GM10266 (cell line): ENCODE measurements at regions not wholly inside any gene's neighbourhood (a gene's known extent, or its start where the extent isn't known, plus 50 kb on each side); places are given as distances from the start of the nearest gene placed in this dataset.

Experiments used
- DNase-seq: peaks from one replicate; pipeline ENCODE4 v3.0.0; 2012; ENCODE audit errors: extremely low spot score
- TF ChIP-seq, protein P1 (sequence below): IDR thresholded peaks from 2 replicates; pipeline ENCODE4 v1.5.1; 2012; ENCODE audit warnings: mild to moderate bottlenecking, low read depth; ENCODE audit not compliant: control insufficient read depth, insufficient read depth; ENCODE audit errors: missing control alignments

DNA sequence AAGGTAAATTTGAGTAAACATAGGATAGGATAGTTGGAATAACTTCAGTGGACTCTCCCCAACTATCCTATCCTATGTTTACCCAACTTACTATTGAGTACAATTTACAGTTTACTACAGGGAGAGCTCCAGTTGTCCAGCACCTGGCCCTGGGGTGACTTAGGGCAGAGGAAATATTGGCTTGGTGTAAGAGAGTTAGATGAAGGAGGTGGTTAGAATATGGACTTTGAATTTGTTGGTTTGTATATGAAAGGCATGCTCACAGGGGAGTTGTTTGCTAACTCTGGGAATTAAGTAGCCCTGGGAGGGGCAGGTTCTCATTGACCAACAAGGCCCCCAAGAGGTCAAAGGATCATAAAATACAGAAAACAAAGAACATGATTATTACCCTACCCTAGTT, 497.7 kb downstream of the ARL4A start:
- DNase-seq: no peak
- TF ChIP-seq, protein P1, sequence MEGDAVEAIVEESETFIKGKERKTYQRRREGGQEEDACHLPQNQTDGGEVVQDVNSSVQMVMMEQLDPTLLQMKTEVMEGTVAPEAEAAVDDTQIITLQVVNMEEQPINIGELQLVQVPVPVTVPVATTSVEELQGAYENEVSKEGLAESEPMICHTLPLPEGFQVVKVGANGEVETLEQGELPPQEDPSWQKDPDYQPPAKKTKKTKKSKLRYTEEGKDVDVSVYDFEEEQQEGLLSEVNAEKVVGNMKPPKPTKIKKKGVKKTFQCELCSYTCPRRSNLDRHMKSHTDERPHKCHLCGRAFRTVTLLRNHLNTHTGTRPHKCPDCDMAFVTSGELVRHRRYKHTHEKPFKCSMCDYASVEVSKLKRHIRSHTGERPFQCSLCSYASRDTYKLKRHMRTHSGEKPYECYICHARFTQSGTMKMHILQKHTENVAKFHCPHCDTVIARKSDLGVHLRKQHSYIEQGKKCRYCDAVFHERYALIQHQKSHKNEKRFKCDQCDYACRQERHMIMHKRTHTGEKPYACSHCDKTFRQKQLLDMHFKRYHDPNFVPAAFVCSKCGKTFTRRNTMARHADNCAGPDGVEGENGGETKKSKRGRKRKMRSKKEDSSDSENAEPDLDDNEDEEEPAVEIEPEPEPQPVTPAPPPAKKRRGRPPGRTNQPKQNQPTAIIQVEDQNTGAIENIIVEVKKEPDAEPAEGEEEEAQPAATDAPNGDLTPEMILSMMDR: no peak

DNA sequence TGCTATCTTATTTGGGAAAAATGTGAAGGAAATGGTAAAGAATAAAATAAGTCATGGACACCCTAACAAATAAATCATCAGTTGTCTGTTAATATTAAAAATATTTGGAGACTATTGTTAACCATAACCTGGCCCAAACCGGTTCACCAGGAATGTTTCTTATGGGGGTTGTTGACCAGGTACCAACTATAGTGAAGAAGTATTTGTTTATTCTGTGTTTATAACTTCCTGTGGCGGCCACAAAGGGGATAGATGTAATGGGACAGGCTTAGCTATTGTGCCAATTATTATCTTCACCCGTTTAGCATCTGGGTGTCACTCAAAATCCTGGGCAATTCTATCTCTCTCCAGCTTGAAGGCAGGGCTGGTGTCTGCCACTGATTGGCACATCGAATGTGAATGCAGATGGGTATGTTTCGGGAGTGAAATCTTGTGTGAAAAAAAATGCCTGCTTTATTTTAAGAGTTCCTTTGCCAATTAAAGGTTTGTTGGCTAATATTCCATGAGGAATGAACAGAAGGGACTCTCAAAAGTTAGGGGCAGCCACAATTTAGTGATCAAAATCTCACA, 500.9 kb downstream of the ARL4A start:
- DNase-seq: no peak
- TF ChIP-seq, protein P1: no peak

DNA sequence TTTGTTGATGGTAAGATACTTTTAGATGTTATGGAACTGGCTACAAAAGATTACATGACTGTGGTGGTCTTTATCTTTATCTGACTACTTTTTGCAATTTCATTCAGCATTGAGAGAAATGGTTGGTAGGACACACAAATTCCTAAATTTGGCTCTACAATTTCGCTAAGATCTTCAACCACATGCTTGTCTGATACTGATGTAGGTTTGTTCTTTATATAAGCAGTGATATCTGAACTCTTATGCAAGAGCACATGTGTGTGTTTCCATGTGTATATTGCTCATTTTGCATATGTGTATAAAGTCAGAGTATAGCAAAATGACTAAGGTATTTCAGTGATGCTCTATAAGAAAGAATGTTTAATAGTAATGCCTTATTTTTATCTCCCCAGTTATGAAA, 501.5 kb downstream of the ARL4A start:
- TF ChIP-seq, protein P1: no peak
- DNase-seq: no peak

DNA sequence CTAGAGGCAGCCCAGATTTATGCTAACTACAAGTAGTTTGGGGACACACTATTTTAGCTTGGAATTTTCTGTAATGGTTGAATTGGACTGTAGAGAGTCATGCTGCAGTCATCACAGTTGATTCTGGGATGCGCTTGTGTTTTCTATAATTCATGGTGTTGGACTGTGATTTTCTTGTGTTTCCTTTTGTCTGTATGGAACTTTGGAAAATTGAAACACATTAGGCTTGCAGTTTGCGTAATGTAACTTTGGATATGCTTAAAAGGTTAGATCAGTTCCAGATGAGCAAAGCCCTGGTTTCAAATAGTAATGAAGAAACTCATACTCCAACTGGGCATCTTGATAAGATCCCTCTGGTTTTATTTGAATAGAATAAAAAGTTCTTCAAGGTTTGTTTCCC, 502.2 kb downstream of the ARL4A start:
- TF ChIP-seq, protein P1: no peak
- no peak for DNase-seq

DNA sequence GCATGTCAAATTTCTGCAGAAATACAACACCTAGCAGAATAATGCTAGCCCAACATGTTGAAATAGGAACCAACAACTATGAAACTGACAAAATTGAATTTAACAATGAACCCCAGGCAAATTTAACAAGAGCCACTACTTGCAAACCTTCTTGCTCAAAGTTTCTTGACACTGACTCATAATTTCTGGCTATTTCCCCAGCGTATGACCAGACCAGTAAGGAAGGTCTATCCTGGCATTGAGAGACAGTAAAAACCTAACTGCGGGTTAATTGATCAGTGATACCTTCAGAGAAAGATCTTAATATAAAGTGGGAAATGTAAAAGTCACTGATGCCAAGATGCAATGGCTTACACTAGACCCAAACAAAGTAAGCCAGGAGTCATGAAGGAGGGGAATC, 510.1 kb downstream of the ARL4A start:
- TF ChIP-seq, protein P1: no peak
- no peak for DNase-seq

DNA sequence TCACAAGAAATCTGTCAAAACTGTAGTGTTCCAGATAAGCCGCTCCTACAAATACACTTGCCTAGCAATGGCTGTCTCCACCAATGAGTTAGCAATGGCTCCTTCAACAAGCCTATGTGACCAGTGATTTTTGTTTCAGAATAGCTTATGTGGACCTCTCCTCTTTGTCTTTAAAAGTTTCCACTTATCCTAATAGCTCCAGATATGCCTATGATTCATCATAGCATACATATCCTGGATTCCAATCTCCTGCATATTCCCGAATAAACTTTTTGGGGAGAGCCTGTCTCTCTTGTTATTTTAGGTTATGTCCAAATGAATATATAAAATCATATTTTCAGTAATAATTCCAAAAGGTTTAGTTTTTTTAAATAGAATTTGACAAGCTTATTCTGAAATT, 510.6 kb downstream of the ARL4A start:
- no peak for DNase-seq
- TF ChIP-seq, protein P1: no peak

DNA sequence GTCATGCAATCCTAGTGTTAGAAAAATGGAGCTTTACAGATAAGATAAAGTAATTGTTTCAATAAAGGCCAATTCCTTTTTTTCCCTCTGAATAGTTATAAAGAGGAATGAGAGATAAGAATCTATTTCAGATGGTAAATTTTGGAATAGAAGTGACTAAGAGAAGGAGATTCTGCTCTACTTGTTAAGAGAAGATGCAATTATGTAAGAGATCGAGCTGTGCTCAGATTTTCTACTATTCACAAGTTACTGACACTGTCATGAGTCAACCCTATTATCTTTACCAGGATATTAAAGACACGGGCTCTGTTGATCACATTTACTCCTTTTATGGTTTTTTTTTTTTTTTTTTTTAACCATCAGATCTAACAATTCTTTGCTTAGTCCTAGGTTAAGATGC, 511.3 kb downstream of the ARL4A start:
- TF ChIP-seq, protein P1: no peak
- no peak for DNase-seq
